ENCODE measurements at regions not wholly inside any gene's neighbourhood (a gene's known extent, or its start where the extent isn't known, plus 50 kb on each side); places are given as distances from the start of the nearest gene placed in this dataset.
"Not testable (repeated sequence)": the region's sequence is repeated elsewhere in the genome, so short reads cannot be mapped to it uniquely, and the experiment has no call there.

- peak in 1 of 2 donors; percentile 6 for DNase-seq (ENCODE audit: low read depth in 2 of 2, low spot score in 1 of 2)
These were observed 83.9 kb upstream of the FRG2C start for GRCh38 chr3:75579981-75580782.

- not testable (repeated sequence) for DNase-seq (ENCODE audit: low read depth in 2 of 2, low spot score in 1 of 2)
These were observed 81.6 kb upstream of the FRG2C start for GRCh38 chr3:75582536-75582935.

GRCh38 chr3:75583116-75583515 lies 81.0 kb upstream of the FRG2C start:
- not testable (repeated sequence) for DNase-seq (ENCODE audit: low read depth in 2 of 2, low spot score in 1 of 2)

GRCh38 chr3:75587695-75588094 lies 76.4 kb upstream of the FRG2C start:
- DNase-seq (ENCODE audit: low read depth in 2 of 2, low spot score in 1 of 2), result not testable (repeated sequence)

GRCh38 chr3:75590382-75590781 lies 73.7 kb upstream of the FRG2C start:
- not testable (repeated sequence) for DNase-seq (ENCODE audit: low read depth in 2 of 2, low spot score in 1 of 2)

- DNase-seq (ENCODE audit: low read depth in 2 of 2, low spot score in 1 of 2), result not testable (repeated sequence)
These were observed 59.7 kb upstream of the FRG2C start for GRCh38 chr3:75604286-75604934.

GRCh38 chr3:75607996-75608395 lies 56.1 kb upstream of the FRG2C start:
- not testable (repeated sequence) for DNase-seq (ENCODE audit: low read depth in 2 of 2, low spot score in 1 of 2)

GRCh38 chr3:75609598-75609997 lies 54.5 kb upstream of the FRG2C start:
- DNase-seq (ENCODE audit: low read depth in 2 of 2, low spot score in 1 of 2), result not testable (repeated sequence)

- DNase-seq (ENCODE audit: low read depth in 2 of 2, low spot score in 1 of 2), result no peak
These were observed 53.4 kb upstream of the FRG2C start for GRCh38 chr3:75610773-75611172.

GRCh38 chr3:75611724-75612460 lies 52.2 kb upstream of the FRG2C start:
- not testable (repeated sequence) for DNase-seq (ENCODE audit: low read depth in 2 of 2, low spot score in 1 of 2)
